ENCODE measurements at regions not wholly inside any gene's neighbourhood (a gene's known extent, or its start where the extent isn't known, plus 50 kb on each side); places are given as distances from the start of the nearest gene placed in this dataset.
"Not testable (repeated sequence)": the region's sequence is repeated elsewhere in the genome, so short reads cannot be mapped to it uniquely, and the experiment has no call there.

- no peak overlapping the region for H3K27ac Mint-ChIP-seq
- ATAC-seq (no peak), DNase-seq (no peak)
- no peaks in the 10 kb centered on the region for H3K36me3 Mint-ChIP-seq
- no peaks in the 10 kb centered on the region for H3K4me1 Mint-ChIP-seq
- no peaks in the 10 kb centered on the region for H3K9me3 Mint-ChIP-seq (ENCODE audit: low read depth)
- no peaks in the 10 kb centered on the region for H3K27me3 Mint-ChIP-seq
- CTCF ChIA-PET, result no interaction called here
- H3K4me3 Mint-ChIP-seq, result no peak overlapping the region
These were observed 192.5 kb downstream of the SHOX2 start for GRCh38 chr3:157913741-157914150.

GRCh38 chr3:157912514-157913451, 193.4 kb downstream of the SHOX2 start:
- no peak for DNase-seq
- no peak for ATAC-seq

GRCh38 chr3:157906627-157907026, 199.6 kb downstream of the SHOX2 start:
- Mint-ChIP-seq H3K4me1 (no peaks in the 10 kb centered on the region), H3K4me3 (no peak overlapping the region), H3K9me3 (ENCODE audit: low read depth) (no peaks in the 10 kb centered on the region), H3K36me3 (no peaks in the 10 kb centered on the region), H3K27me3 (no peaks in the 10 kb centered on the region), H3K27ac (no peak overlapping the region)
- DNase-seq, result no peak
- CTCF ChIA-PET, result no interaction called here
- ATAC-seq, result no peak

More at GRCh38 chr3:157912514-157913451, 193.4 kb downstream of the SHOX2 start:
- Mint-ChIP-seq H3K36me3 (no peaks in the 10 kb centered on the region), H3K4me1 (no peaks in the 10 kb centered on the region), H3K27me3 (no peaks in the 10 kb centered on the region), H3K4me3 (no peak overlapping the region), H3K9me3 (ENCODE audit: low read depth) (no peaks in the 10 kb centered on the region), H3K27ac (no peak overlapping the region)
- CTCF ChIA-PET, result no interaction called here

GRCh38 chr3:157905885-157906284, 200.3 kb downstream of the SHOX2 start:
- Mint-ChIP-seq H3K27me3 (no peaks in the 10 kb centered on the region), H3K36me3 (no peaks in the 10 kb centered on the region), H3K4me1 (no peaks in the 10 kb centered on the region), H3K27ac (no peak overlapping the region), H3K9me3 (ENCODE audit: low read depth) (no peaks in the 10 kb centered on the region), H3K4me3 (no peak overlapping the region)
- CTCF ChIA-PET, result no interaction called here
- DNase-seq (no peak), ATAC-seq (no peak)

GRCh38 chr3:157902680-157903079, 203.5 kb downstream of the SHOX2 start:
- H3K27ac Mint-ChIP-seq; DNase-seq; CTCF ChIA-PET; H3K4me3 Mint-ChIP-seq; ATAC-seq; H3K27me3 Mint-ChIP-seq; H3K4me1 Mint-ChIP-seq; H3K36me3 Mint-ChIP-seq; H3K9me3 Mint-ChIP-seq (ENCODE audit: low read depth): not testable (repeated sequence)

GRCh38 chr3:157888040-157888439, 218.2 kb downstream of the SHOX2 start:
- Mint-ChIP-seq H3K4me1 (no peaks in the 10 kb centered on the region), H3K27ac (no peak overlapping the region), H3K27me3 (no peaks in the 10 kb centered on the region), H3K9me3 (ENCODE audit: low read depth) (no peaks in the 10 kb centered on the region), H3K4me3 (no peak overlapping the region), H3K36me3 (no peaks in the 10 kb centered on the region)
- ATAC-seq (no peak), DNase-seq (no peak)
- CTCF ChIA-PET, result no interaction called here

GRCh38 chr3:157876556-157876955, 229.7 kb downstream of the SHOX2 start:
- Mint-ChIP-seq H3K36me3 (no peaks in the 10 kb centered on the region), H3K27me3 (no peaks in the 10 kb centered on the region), H3K4me3 (no peak overlapping the region), H3K4me1 (no peaks in the 10 kb centered on the region), H3K27ac (no peak overlapping the region), H3K9me3 (ENCODE audit: low read depth) (no peaks in the 10 kb centered on the region)
- ATAC-seq (no peak), DNase-seq (no peak)
- CTCF ChIA-PET, result no interaction called here

- Mint-ChIP-seq H3K4me1 (no peaks in the 10 kb centered on the region), H3K27ac (no peak overlapping the region), H3K4me3 (no peak overlapping the region), H3K27me3 (no peaks in the 10 kb centered on the region), H3K36me3 (no peaks in the 10 kb centered on the region), H3K9me3 (ENCODE audit: low read depth) (no peaks in the 10 kb centered on the region)
- ATAC-seq, result no peak
- CTCF ChIA-PET, result no interaction called here
- DNase-seq, result no peak
These were observed 233.3 kb downstream of the SHOX2 start for GRCh38 chr3:157872902-157873301.

DNA sequence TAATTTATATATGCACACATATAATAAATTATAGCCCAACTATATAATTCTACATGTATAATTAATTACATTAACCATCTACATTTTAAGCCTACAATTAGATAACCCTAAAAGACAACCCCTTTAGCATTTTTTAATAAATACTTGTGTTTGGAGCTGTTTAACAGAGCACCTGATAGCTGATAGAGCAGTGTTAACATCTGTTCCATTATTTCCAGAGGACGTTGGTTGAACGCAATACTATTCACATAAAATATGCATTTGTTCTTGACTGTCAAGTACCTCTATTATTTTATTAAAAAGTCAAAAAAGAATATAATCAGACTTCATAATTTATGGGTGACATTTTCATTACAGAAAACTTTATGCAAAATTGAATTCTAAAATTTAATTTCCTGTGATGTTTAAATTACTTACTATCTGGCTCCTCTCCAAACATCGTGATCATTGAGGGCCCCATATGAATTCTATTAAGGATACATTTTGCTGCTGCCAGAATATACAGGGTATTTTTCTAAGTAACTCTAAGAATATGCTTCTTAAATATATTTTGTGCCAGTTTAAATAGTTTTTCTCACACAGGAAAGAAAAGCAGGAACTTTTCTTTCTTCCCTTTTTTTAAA, 234.3 kb downstream of the SHOX2 start:
- CTCF ChIA-PET, result no interaction called here
- no peak overlapping the region for H3K27ac Mint-ChIP-seq
- ATAC-seq (no peak), DNase-seq (no peak)
- H3K4me3 Mint-ChIP-seq, result no peak overlapping the region
- no peaks in the 10 kb centered on the region for H3K4me1 Mint-ChIP-seq
- H3K27me3 Mint-ChIP-seq, result no peaks in the 10 kb centered on the region
- no peaks in the 10 kb centered on the region for H3K9me3 Mint-ChIP-seq (ENCODE audit: low read depth)
- H3K36me3 Mint-ChIP-seq, result no peaks in the 10 kb centered on the region

DNA sequence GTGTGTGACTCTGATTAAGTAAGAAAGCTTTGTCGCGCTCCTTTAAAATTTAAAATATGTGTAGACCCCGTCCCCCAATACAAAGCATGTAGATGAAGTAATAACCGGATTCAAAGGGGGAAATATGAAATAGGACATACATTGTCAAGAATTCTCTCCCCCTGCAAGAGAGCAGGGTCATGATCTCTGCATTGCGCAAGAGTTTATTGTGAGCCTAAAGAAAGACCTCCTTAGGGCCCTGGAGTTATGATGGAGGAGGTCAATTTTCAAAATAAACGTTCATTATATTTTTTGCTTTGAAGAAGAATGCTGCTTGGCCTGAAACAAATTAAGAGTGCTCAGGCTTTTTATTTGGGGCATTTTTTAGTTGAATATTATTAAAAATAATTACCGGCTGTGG, 235.0 kb downstream of the SHOX2 start:
- Mint-ChIP-seq H3K27me3 (no peaks in the 10 kb centered on the region), H3K4me3 (no peak overlapping the region), H3K36me3 (no peaks in the 10 kb centered on the region), H3K27ac (no peak overlapping the region), H3K4me1 (no peaks in the 10 kb centered on the region), H3K9me3 (ENCODE audit: low read depth) (no peaks in the 10 kb centered on the region)
- ATAC-seq (no peak), DNase-seq (no peak)
- CTCF ChIA-PET, result no interaction called here

DNA sequence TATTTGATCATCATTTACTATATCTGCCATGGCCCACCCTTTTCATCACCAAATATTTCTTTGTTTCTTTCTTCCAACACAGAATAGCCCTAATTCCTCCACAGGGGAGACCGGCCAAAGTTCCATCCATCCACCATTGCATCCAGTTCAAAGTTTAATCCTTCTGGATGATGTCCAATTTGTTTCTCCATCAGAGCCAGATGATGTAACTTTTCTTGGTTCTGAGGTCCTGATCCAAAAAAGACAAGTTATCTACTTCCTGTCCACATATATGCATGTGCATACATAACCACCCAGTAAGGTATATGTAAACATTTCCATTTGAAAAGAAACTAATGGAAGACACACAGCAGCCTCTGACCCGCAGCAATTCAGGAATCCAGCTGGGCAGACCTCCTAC, 237.3 kb downstream of the SHOX2 start:
- Mint-ChIP-seq H3K9me3 (ENCODE audit: low read depth) (no peaks in the 10 kb centered on the region), H3K4me3 (no peak overlapping the region), H3K36me3 (no peaks in the 10 kb centered on the region), H3K27me3 (no peaks in the 10 kb centered on the region), H3K27ac (no peak overlapping the region), H3K4me1 (no peaks in the 10 kb centered on the region)
- ATAC-seq (no peak), DNase-seq (no peak)
- CTCF ChIA-PET, result no interaction called here

DNA sequence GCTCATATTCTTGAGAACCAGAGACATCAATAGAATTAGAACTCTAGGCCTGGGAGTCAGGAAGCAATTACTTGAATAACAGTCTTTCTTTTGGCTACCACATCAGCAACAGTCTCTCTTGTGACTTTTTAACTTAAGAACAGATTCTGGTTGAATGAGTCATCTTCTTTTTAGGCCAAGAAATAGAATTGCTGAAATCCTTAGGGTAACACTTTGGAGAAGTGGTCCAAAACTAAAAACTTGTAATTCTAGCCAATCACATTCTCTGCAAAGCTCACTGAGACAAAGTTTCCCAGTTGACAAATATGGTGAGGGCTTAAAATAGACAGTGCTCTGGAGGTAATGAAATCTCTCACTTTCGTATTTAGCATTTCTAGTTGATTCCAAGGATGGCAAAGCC, 238.0 kb downstream of the SHOX2 start:
- Mint-ChIP-seq H3K4me1 (no peaks in the 10 kb centered on the region), H3K27me3 (no peaks in the 10 kb centered on the region), H3K9me3 (ENCODE audit: low read depth) (no peaks in the 10 kb centered on the region), H3K36me3 (no peaks in the 10 kb centered on the region), H3K27ac (no peak overlapping the region), H3K4me3 (no peak overlapping the region)
- CTCF ChIA-PET, result no interaction called here
- DNase-seq, result no peak
- ATAC-seq, result no peak

DNA sequence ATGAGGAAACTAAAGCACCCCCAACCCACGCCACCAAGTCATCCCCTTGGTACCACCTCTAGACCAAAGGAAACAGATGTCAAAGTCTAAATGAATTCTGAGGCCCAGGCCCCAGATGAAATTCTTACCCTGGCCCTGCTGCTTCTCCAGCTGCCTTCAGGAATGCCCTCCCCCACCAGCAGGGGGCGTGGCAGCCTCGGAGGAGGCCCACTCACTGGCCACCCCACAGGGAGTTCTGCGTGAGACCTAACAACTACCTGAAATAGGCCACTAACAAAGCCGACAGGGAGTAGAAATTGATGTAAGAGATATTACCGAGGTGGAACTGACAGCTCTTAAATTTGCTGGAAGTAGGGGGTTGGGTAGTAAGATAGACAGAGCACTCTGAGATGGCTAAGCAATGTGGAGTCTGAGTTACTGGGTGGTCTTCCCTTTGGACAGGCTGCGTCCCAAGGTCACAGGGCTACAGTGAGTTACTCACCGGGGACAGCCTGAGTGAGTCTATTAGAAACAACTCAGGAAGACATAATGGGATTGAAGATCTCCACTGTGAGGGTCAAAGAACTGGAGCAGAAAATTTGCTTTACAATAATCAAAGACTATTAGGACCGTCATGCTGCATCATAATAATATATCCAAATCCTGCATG, 240.7 kb downstream of the SHOX2 start:
- Mint-ChIP-seq H3K4me1 (no peaks in the 10 kb centered on the region), H3K9me3 (ENCODE audit: low read depth) (no peaks in the 10 kb centered on the region), H3K27ac (no peak overlapping the region), H3K27me3 (no peaks in the 10 kb centered on the region), H3K4me3 (no peak overlapping the region), H3K36me3 (no peaks in the 10 kb centered on the region)
- CTCF ChIA-PET, result interaction anchor here (0.9 to 2.1 kb wide), 3 partner anchors 245 to 568 kb away, joined by 3 to 8 read pairs (median 4); partner anchors contain the start of gene RSRC1
- DNase-seq (peak; percentile 56), ATAC-seq (peak; percentile 60)

All from activated CD8-positive, alpha-beta memory T cell treated with anti-CD3 and anti-CD28 coated beads, Interleukin-2, amount 10 ng/mL, durations not matched to agents 7 days and 5 days (primary cell).